Femur (tissue), 1 donor: ENCODE measurements at regions not wholly inside any gene's neighbourhood (a gene's known extent, or its start where the extent isn't known, plus 50 kb on each side); places are given as distances from the start of the nearest gene placed in this dataset.
"Not testable (repeated sequence)": the region's sequence is repeated elsewhere in the genome, so short reads cannot be mapped to it uniquely, and the experiment has no call there.

Experiments used
- DNase-seq: peaks from one replicate; pipeline ENCODE4 v3.0.0-alpha.2; 2017

DNA sequence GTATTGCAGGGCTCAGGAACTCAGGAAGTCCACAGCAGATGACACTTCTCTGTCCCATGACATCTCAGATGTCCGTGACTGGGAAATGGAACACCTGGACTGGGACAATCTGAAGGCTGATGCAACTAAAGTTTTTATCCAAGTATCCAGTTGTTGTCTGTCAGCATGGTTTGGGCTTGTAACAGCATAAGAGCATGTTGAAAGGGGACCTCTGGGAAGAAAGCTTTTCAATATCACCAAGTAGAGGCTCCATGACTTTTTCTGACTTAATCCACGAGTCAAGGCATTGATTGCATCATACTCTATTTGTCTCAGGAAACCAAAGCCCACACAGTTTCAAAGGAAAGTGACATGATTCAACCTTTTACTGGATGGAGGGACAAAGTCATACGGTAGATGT, 807.7 kb downstream of the MTRR start:
- no peak for DNase-seq

DNA sequence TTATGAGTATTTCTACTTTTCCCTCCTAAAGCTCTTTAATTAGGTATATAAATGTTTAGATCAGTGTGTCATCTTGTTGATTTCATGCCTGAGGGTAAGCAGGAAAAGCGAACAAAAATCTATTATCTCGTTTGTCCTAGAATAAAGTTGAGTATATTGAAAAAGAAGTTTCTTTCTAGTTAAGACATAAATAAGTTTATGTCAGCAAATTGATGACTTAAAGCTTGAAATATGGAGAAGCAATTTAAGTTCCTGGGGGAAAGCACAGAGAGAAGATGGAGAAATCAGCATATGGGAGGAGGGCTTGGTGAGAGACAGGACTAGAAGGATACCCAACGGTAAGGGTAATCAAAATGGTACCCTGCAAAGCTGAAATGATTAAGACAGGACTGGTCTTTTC, 813.4 kb downstream of the MTRR start:
- no peak for DNase-seq

DNA sequence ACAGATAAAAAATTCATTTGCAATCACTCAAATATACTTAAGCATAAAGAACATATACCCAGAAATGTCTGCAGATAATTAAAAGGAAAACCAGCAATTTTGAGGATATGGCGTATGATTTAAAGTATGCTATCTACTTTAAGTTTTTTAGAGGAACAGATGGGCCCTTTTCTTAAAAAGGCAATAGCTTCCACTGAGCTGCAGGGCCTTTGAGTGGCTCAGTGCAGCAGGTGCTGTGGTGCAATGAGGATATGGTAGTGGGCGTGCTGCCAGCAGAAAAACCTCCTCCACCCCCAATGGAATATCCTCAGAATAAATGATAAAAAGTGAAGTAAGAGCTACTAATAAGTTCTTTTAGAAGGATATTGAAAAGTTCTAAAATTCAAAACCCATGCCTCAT, 814.5 kb downstream of the MTRR start:
- DNase-seq = no peak

DNA sequence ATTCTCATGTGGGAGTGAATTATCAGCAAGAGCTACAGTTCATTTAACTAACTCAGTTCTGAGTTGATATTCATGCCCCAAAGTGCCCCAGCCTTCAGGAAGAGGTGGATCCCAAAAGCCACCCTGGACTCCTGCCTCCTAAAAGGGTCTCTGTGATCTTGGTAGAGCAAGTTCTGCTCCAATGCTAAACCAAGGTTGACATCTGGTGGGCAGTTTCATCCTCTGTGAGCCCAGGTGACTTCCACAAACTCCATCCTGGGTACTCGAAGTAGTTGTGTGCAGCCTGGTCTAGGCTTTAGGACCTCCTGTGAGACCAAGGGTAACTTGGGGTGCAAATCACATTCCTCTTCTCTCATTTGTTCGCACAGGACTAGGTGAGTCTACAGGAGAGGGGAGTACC, 816.8 kb downstream of the MTRR start:
- no peak for DNase-seq

DNA sequence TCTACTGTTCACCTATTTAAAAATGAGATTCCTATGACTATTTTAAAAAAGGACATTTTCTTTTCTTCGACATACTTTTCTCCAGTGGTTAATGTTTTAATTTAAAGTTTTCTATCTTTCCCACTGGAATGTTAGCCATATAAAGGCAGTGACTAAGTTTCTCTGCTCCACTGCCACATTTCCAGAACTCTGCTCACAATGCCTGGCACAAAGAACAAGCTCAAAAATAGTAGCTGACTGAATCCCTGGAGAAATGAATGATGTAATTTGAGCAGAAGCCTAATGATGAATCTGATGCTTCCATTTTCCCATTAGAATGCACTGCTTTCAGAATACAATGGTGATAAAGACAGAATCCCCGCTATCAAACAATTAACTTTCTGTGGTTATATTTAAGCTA, 817.8 kb downstream of the MTRR start:
- DNase-seq = no peak

DNA sequence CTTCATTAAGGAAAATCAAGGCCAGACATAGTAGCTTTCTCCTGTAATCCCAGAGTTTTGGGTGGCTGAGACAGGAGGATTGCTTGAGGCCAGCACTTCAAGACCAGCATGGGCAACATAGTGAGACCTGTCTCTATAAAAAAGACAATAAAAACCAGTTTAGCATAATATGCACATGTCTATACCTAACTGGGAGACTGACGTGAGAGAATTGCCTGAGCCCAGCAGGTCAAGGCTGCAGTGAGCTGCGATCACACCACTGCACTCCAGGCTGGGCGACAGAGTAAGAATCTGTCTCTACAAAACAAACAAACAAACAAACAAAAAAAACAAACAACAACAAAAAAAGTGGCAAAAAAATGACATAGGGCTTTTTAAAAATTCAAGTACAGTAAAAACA, 820.8 kb downstream of the MTRR start:
- no peak for DNase-seq

DNA sequence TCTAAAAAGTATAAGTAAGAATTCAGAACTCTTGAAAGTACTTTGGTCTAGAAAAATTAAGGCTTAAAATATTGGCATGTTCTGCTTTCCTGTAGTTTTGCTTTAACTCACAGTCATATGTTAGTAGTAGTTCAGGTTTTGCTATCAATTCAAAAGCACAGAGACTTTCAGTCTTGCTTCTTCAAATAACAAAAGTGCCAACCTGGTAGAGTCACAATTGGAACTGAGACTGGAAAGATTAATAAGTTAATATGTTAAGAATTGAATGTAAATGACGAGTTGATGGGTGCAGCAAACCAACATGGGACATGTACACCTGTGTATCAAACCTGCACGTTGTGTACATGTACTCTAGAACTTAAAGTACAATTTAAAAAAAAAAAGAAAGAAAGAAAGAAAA, 822.3 kb downstream of the MTRR start:
- no peak for DNase-seq

GRCh38 chr5:8693341-8693844, 824.4 kb downstream of the MTRR start:
- no peak for DNase-seq

DNA sequence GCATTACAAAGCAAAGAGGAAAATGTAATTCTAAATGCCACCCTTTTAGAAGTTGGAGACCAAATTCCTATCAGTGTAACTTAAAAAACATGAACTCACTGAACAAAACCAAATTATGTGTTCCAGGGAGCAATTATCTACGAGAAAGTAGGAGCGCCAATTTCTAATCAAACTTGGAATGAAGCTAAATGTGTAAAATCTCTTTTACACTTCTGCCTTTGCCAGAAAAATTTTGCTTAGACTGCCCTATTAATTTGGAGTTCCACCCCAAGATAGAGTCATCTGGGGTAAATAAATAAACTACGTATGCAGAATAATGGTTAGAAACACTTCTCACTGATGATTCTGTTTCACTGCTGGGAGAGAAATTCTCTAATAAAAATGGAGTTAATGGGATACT, 825.6 kb downstream of the MTRR start:
- no peak for DNase-seq

- DNase-seq = no peak
Observed at GRCh38 chr5:8695902-8696845, 827.2 kb downstream of the MTRR start.

DNA sequence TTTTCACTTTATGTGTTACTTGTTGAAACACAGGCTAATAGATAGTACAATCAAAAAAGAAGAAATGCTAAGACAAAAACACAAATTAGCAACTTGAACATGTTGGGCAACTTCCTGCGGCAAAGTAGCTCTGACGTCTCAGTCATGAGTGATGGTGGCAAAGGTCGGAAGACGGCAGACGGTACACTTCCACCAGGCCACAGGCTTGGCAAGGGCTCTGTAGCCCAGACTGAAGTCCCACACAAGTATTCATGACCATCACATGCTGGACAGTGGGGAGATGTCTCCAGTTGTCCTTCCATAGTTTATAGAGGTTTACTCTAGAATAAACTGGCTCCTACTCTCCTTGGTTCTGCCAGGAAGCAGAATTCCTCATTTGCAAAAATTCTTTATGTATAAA, 831.3 kb downstream of the MTRR start:
- DNase-seq = no peak

- DNase-seq = no peak
Observed at GRCh38 chr5:8700671-8701070, 831.7 kb downstream of the MTRR start.

DNA sequence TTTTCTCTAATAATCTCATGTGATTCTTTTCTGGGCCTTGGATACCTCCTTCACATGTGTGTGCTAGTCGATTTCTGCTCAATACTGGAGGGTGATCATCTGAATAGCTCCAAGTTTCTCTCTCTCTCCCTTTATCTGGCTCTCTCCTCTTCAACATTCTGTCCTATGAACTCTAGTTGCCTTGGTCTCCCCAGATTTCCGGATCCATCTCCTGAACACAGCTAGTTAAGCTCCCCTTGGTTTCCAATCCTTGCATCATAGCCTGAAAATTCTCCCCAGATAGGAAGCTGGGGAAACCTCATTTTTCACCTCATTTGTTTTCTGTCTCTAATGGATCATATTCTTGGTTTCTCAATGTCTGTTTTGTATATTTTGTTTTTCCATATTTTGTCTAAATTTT, 832.3 kb downstream of the MTRR start:
- no peak for DNase-seq

DNA sequence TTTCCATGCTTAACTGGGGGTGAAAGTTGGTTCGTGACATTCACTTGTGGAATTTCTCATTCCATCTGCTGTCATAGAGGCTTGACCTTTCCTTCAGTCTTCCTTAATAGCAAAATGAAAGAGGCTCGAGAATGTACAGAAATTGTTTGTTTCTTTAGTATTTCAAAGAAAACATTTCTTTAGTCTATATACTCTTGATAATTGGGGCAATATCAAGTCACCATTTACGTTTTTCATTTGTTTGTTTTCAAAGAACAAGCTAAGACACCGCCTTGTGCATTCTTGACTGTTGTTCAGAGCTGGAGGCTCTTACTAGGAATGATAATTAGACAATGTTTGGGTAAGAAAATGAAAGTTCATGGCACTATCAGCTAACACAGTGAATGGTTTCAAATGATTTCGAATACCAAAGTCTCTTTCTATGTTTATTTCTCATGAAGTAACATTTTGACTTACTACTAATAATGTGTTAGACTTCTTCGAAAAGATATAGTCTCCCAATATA, 835.4 kb downstream of the SEMA5A start:
- DNase-seq = no peak

GRCh38 chr5:8714198-8714597, 831.7 kb downstream of the SEMA5A start:
- DNase-seq = no peak

DNA sequence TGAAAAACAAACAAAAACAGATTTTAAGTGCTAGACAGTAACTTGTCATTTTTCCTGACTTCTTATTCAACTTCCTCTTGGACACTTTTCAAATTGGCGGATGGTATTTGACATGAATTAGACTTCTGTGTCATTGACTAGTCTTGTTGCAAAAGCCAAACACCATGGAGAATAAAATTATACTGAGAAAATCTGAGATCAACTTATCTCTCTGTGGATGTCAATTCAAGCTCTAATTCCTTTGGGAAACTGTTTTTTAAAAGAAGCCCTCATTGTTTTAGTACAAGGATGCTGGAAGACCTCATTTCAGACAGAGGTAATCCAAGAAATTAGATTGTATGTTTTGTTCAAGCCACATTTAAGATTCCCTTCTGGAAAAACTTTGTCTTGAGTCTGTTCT, 831.0 kb downstream of the SEMA5A start:
- no peak for DNase-seq

GRCh38 chr5:8719796-8720195, 826.1 kb downstream of the SEMA5A start:
- DNase-seq = no peak

GRCh38 chr5:8720506-8720905, 825.4 kb downstream of the SEMA5A start:
- no peak for DNase-seq

DNA sequence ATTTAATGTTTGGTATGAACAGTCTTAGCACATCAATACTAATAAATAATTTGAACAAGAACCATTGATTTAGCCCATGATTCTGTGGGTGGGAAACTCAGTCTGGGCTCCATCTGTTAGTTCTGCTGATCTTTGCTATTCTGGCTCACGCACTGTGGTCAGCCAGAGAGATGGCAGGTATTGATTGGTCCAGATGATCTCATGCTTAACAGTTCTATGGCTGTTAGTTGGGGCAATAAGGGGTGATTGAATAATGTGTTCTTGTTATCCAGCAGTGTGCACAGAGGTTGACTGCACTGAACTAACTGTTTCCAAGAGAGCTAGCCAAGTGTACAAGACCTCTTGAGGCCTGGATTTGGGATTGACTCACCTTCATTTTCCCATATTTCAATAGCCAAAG, 824.3 kb downstream of the SEMA5A start:
- no peak for DNase-seq

DNA sequence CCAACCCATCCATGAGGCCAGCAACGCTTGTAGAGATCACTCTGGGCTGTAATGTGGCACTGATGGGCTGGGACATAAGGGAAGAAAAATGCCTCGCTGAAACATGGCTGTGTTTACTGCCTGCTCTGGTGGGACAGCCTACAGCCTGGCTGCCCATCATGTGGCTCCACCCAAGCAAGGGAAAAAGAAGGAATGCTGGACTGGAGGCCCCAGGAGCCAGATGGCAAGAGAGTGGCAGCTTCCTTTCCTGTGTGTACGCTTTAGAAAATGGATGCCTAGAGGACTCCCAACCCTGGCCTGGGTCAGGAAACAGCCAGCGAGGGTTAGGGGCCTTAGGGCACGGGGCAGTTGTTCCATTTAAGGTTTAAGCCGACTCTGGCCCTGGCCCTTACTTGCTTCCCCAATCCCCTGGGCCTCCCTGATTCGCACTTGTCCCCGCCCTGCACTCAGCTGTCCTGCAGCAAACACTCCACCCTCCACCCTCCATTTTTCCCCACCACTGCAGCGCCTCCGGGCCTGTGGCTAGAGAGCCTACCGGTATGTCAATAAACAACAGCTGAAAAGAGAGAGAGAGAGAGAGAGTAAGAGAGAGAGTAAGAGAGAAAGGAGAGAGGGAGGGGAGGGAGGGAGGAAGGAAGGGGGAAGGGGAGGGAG, 819.4 kb downstream of the SEMA5A start:
- no peak for DNase-seq

DNA sequence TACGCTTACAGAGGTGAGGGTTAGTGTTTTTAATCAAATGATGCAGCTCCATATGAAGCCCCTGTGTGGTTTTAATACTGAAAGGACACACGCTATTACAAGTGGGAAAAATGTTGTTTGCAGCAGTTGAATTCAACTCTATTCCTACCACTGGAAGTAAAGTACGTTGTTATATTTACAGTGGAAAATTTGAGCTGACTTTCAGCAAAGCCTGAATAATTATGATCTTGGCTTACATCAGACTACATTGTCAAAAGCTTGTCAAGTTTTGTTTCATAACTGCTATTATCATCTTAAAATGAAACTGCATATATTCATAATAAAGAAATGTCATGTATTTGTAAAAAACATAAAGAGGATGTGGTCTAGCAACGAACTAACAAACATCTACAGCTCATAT, 818.5 kb downstream of the SEMA5A start:
- DNase-seq = no peak

DNA sequence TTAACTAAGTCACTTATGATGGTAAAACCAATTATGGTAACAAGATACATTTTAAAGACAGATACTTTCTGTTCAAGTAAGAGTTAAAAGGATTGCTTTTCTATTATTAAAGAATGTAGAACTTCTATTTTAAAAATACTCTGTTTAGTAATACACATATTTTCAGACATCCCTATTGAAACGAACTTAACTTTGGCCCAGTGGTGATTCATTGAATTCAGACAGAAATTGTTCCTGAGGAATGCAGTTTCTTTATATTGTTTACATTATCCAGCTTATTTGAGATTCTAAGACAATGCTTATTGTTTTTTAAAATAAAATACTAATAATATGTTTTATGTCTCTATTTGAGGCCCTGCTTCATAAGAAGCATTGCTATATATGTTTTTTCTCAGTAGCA, 816.4 kb downstream of the SEMA5A start:
- no peak for DNase-seq

DNA sequence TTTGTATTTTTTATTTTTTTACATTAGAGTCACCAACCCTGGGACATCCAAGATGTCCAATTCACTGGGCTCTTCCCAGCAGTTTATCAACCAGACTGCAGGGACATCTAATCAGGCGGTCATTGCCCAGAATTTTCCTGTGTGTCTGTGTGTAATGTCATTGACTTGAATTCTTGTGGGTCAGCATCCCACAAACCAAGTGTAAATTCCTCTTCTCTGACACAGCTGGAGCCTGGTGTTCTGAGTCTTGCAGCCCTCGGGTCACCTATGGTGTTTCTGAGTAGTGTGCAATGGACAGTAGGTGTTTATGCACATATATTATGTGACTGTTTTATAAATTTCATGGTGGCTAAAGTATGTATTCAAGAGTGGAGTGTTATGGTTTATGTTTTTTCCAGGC, 815.7 kb downstream of the SEMA5A start:
- no peak for DNase-seq

- not testable (repeated sequence) for DNase-seq
Observed at GRCh38 chr5:8731110-8731509, 814.8 kb downstream of the SEMA5A start.
